Breast epithelium (tissue), 3 donors: ENCODE measurements at regions not wholly inside any gene's neighbourhood (a gene's known extent, or its start where the extent isn't known, plus 50 kb on each side); places are given as distances from the start of the nearest gene placed in this dataset.

Experiments used
- CTCF ChIP-seq, 3 donors: fragments of 450-650 bp; IDR thresholded peaks; one replicate each; pipeline ENCODE4 v1.5.1; 2016 to 2017; ENCODE audit warnings: antibody characterized with exemption in 3 of 3, mild to moderate bottlenecking in 3 of 3, moderate library complexity in 3 of 3
- POLR2AphosphoS5 ChIP-seq, 3 donors: sonication (generic); formaldehyde crosslinking; IDR thresholded peaks; one replicate each; pipeline ENCODE4 v1.6.1; 2017; ENCODE audit warnings: antibody characterized with exemption in 3 of 3

GRCh38 chr4:37747772-37748330 lies 61.7 kb upstream of the RELL1 start:
- TF ChIP-seq POLR2AphosphoS5 (IDR thresholded peaks at IDR 0.05): no peak
- no peak for TF ChIP-seq CTCF (IDR thresholded peaks at IDR 0.05)
